ENCODE measurements at regions not wholly inside any gene's neighbourhood (a gene's known extent, or its start where the extent isn't known, plus 50 kb on each side); places are given as distances from the start of the nearest gene placed in this dataset.

DNA sequence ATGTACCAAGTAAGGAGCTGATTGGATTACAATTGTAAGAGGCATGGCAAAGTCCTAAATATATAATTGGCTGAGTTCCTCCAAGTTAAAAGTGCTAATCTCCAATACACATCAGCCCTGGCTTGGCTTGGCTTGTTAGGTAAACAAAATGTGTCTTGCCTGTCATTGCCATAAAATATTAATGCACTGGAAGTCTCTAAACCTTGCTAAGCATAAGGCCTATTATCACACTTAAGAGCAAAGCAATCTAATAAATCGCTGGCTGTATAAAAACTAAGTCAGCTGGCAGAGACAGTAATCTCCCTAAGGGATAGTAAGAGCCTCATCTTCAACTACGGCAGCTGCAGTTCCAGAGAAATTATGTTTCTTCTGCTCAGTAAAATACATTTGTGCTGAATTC, 418.6 kb upstream of the GRAMD2B start:
- Histone ChIP-seq H3K9me3 (ENCODE audit: control insufficient read depth in 4 of 4, low read length in 3 of 4) (no peaks in the 10 kb centered on the region), H3K4me1 (ENCODE audit: control insufficient read depth in 4 of 4, insufficient read depth in 4 of 4, low read length in 3 of 4) (peaks cover 0 to 8% (median 1%) of the 10 kb centered on the region in 4 donors), H3K9ac (ENCODE audit: low read depth in 1 of 2, low read length in 2 of 2) (no peak overlapping the region), H3K27me3 (ENCODE audit: control insufficient read depth in 4 of 4, insufficient read depth in 4 of 4, low read length in 3 of 4) (no peaks in the 10 kb centered on the region), H3K27ac (ENCODE audit: low read depth in 1 of 2, low read length in 2 of 2) (no peak overlapping the region), H3K4me3 (ENCODE audit: low read depth in 1 of 3, low read length in 3 of 3) (no peak overlapping the region), H3K36me3 (ENCODE audit: control insufficient read depth in 4 of 4, insufficient read depth in 3 of 4, low read depth in 1 of 4, low read length in 3 of 4) (no peaks in the 10 kb centered on the region)
- DNase-seq (ENCODE audit: low spot score) = no peak
- WGBS = 86% methylated on average over 2 of the region's 2 CpGs
- TF ChIP-seq NR2F2 (IDR thresholded peaks at IDR 0.05) = no peak
- TF ChIP-seq, protein P1, sequence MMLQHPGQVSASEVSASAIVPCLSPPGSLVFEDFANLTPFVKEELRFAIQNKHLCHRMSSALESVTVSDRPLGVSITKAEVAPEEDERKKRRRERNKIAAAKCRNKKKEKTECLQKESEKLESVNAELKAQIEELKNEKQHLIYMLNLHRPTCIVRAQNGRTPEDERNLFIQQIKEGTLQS (IDR thresholded peaks at IDR 0.05) = no peak
- TF ChIP-seq FOXA1 (IDR thresholded peaks at IDR 0.05) = no peak
- TF ChIP-seq, protein P2, sequence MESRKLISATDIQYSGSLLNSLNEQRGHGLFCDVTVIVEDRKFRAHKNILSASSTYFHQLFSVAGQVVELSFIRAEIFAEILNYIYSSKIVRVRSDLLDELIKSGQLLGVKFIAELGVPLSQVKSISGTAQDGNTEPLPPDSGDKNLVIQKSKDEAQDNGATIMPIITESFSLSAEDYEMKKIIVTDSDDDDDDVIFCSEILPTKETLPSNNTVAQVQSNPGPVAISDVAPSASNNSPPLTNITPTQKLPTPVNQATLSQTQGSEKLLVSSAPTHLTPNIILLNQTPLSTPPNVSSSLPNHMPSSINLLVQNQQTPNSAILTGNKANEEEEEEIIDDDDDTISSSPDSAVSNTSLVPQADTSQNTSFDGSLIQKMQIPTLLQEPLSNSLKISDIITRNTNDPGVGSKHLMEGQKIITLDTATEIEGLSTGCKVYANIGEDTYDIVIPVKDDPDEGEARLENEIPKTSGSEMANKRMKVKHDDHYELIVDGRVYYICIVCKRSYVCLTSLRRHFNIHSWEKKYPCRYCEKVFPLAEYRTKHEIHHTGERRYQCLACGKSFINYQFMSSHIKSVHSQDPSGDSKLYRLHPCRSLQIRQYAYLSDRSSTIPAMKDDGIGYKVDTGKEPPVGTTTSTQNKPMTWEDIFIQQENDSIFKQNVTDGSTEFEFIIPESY (IDR thresholded peaks at IDR 0.05) = no peak
- no peak for TF ChIP-seq HNF4A (conservative IDR thresholded peaks at IDR 0.05)
- TF ChIP-seq, protein P3, sequence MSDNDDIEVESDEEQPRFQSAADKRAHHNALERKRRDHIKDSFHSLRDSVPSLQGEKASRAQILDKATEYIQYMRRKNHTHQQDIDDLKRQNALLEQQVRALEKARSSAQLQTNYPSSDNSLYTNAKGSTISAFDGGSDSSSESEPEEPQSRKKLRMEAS (IDR thresholded peaks at IDR 0.05) = no peak
- TF ChIP-seq, protein P4, sequence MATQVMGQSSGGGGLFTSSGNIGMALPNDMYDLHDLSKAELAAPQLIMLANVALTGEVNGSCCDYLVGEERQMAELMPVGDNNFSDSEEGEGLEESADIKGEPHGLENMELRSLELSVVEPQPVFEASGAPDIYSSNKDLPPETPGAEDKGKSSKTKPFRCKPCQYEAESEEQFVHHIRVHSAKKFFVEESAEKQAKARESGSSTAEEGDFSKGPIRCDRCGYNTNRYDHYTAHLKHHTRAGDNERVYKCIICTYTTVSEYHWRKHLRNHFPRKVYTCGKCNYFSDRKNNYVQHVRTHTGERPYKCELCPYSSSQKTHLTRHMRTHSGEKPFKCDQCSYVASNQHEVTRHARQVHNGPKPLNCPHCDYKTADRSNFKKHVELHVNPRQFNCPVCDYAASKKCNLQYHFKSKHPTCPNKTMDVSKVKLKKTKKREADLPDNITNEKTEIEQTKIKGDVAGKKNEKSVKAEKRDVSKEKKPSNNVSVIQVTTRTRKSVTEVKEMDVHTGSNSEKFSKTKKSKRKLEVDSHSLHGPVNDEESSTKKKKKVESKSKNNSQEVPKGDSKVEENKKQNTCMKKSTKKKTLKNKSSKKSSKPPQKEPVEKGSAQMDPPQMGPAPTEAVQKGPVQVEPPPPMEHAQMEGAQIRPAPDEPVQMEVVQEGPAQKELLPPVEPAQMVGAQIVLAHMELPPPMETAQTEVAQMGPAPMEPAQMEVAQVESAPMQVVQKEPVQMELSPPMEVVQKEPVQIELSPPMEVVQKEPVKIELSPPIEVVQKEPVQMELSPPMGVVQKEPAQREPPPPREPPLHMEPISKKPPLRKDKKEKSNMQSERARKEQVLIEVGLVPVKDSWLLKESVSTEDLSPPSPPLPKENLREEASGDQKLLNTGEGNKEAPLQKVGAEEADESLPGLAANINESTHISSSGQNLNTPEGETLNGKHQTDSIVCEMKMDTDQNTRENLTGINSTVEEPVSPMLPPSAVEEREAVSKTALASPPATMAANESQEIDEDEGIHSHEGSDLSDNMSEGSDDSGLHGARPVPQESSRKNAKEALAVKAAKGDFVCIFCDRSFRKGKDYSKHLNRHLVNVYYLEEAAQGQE (IDR thresholded peaks at IDR 0.05) = no peak
- TF ChIP-seq EGR1 (IDR thresholded peaks at IDR 0.05; ENCODE audit: low read depth in 2 of 2) = no peak
- no peak for TF ChIP-seq TAF1 (conservative IDR thresholded peaks at IDR 0.05)
- TF ChIP-seq, protein P5, sequence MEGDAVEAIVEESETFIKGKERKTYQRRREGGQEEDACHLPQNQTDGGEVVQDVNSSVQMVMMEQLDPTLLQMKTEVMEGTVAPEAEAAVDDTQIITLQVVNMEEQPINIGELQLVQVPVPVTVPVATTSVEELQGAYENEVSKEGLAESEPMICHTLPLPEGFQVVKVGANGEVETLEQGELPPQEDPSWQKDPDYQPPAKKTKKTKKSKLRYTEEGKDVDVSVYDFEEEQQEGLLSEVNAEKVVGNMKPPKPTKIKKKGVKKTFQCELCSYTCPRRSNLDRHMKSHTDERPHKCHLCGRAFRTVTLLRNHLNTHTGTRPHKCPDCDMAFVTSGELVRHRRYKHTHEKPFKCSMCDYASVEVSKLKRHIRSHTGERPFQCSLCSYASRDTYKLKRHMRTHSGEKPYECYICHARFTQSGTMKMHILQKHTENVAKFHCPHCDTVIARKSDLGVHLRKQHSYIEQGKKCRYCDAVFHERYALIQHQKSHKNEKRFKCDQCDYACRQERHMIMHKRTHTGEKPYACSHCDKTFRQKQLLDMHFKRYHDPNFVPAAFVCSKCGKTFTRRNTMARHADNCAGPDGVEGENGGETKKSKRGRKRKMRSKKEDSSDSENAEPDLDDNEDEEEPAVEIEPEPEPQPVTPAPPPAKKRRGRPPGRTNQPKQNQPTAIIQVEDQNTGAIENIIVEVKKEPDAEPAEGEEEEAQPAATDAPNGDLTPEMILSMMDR (IDR thresholded peaks at IDR 0.05; ENCODE audit: low read depth, low read length, missing input control) = no peak
- no peak for TF ChIP-seq JUND (IDR thresholded peaks at IDR 0.05)
- TF ChIP-seq YY1 (IDR thresholded peaks at IDR 0.05) = no peak
- no peak for TF ChIP-seq RAD21 (IDR thresholded peaks at IDR 0.05)
- TF ChIP-seq RXRA (IDR thresholded peaks at IDR 0.05) = no peak
- TF ChIP-seq GABPA (IDR thresholded peaks at IDR 0.05 in 1 of 2, conservative IDR thresholded peaks at IDR 0.05 in 1 of 2) = no peak
- TF ChIP-seq HNF4G (IDR thresholded peaks at IDR 0.05) = no peak
- no peak for TF ChIP-seq SP1 (IDR thresholded peaks at IDR 0.05)
- no peak for TF ChIP-seq FOXA2 (IDR thresholded peaks at IDR 0.05)

Measured in liver (tissue), 8 donors.